HuH-7 (cell line): ENCODE measurements at regions not wholly inside any gene's neighbourhood (a gene's known extent, or its start where the extent isn't known, plus 50 kb on each side); places are given as distances from the start of the nearest gene placed in this dataset.

Experiments
- DNase-seq: peaks from one replicate; pipeline ENCODE4 v3.0.0; 2011; ENCODE audit warnings: low spot score

DNA sequence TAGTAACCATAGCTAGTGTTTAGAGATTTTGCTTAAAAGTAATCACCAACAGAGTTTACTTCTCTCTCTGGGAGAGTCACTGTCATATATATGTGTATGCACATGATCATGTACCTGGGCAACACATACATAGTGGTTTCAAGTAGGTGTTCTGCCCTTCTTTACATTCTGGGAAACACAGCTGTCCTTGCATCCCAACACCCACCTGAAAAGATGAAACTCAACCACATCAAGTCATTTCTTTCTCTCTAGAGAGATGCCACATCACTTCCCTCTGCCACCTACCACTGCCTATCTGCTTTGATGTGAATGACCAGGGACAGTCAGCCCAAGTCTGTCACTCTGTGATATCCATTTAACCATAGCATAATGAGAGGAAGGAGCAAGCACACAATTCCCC is 155.8 kb upstream of the GADL1 start:
- DNase-seq: no peak

- DNase-seq: no peak
These were observed 156.8 kb upstream of the GADL1 start for GRCh38 chr3:31051226-31051625.

- no peak for DNase-seq
These were observed 158.8 kb upstream of the GADL1 start for GRCh38 chr3:31053299-31053698.

DNA sequence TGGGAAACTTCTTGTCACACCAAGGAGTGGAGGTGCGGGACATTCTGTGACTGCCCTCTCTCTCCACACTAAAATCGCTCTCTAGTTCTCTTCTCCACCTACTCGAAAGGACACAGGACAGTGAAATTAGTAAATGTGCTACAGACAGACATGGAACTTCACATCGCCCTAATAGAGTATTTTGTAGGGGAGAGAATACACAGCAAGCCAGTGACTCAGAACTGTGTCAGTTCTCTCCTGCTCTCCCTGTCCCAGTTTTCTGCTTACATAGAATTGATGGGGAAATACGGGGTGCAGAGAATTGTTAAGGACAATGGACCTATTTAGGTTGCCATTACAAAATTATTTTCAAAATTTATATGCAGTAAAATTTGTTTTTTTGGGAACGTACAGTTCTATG is 159.6 kb upstream of the GADL1 start:
- no peak for DNase-seq

DNA sequence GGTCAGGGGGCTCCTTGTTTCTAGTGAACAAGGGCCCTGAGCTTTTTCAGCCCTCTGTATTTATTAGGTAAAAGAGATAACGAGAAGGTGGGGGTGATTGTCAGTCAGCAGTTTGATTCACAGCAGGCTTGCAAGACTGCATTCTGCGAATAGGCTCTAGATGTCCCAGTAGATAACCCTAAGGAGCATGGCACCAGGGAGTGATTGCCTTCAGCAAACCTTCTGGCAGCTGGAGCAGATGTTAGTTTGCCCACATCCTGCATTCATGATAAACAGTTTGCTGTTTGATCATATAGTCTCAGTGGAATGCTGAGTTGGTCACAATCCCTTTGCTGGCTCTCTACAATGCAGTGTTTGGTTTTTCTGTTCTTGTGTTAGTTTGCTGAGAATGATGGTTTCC is 161.3 kb upstream of the GADL1 start:
- DNase-seq: no peak

DNA sequence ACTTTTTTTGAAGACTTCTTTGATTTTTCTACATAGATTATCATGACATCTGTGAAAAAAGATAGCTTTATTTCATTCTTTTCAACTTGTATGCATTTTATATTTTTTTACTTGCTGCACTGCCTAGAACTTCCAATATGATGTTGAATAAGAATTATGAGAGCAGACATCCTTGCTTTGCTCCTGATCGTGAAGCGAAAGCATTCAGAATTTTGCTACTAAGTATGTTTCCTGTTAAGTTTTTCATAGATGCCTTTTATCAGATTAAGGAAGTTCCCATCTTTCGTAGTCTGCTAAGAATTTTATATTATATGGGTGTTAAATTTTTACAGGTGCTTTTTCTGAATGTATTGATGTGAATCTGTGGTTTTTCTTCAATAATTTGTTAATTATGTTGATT is 163.4 kb upstream of the GADL1 start:
- no peak for DNase-seq

GRCh38 chr3:31064021-31064420 is 169.6 kb upstream of the GADL1 start:
- no peak for DNase-seq

- no peak for DNase-seq
These were observed 171.3 kb upstream of the GADL1 start for GRCh38 chr3:31065765-31066164.

- no peak for DNase-seq
These were observed 172.5 kb upstream of the GADL1 start for GRCh38 chr3:31067004-31067403.

DNA sequence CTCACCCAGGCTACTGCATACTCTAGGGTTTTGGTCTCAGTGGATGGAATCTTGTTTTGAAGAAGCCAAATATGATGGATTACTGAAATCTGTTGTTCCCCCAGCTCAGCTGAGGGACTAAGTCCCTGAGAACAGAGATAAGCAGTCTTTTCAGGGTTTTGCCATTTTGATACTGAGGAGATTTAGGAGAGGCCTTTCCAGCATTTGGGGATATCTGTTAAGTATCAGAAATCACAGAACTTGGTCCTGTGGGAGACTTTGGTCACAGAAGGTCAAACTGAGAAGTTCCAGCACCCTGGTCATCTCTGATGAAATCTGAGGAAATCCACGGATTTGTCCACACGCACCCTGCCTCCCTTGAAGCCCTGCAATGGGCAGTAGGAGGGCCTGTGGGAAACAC is 181.0 kb upstream of the GADL1 start:
- no peak for DNase-seq

DNA sequence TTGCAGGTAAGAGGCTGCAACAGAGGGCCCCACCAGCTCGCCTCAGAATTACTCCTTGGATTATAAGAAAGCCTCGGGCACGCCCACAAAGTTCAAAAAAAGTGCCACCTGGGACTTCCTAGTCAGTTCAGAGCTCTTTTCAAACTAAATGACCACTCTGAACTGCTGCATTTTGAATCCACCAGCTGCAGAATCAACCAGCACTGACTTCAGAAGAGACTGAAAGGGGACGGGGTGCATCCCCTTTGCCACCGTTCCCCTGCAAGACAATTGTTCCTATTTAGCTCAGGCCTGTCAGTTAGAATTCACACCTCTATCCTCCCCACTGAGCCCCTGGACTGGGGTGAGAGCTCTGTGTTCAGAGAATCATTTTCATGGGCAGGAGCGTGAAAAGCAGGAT is 181.4 kb upstream of the GADL1 start:
- DNase-seq: no peak

DNA sequence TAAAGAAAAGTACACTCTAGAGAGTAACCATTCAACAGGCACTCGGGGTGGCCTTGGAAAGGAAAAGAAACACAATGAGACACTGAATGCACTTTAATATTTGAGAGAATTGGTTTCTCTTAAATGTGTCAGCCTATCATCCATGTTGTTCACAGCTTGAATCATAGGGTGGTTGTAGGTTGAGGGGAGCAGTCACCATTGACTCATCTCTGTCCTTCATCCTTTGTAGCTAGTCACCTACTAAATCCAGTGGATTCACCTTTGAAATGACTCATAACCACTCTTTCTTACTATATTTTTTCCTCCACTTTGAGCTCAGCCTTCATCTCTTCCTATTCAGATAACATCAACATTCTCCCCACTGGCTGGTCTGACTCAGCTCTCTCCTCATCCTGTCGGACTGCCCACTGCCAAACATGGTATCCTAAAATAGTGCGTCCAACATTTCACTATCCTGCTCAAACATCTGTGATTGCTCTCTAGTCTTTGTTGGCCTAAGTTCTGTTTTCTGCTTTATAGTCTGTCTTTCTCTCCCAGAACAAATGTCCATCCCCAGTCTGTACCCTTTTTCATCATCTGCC is 182.7 kb upstream of the GADL1 start:
- no peak for DNase-seq

- no peak for DNase-seq
These were observed 183.4 kb upstream of the GADL1 start for GRCh38 chr3:31077826-31078225.

- no peak for DNase-seq
These were observed 185.2 kb upstream of the GADL1 start for GRCh38 chr3:31079689-31080088.

DNA sequence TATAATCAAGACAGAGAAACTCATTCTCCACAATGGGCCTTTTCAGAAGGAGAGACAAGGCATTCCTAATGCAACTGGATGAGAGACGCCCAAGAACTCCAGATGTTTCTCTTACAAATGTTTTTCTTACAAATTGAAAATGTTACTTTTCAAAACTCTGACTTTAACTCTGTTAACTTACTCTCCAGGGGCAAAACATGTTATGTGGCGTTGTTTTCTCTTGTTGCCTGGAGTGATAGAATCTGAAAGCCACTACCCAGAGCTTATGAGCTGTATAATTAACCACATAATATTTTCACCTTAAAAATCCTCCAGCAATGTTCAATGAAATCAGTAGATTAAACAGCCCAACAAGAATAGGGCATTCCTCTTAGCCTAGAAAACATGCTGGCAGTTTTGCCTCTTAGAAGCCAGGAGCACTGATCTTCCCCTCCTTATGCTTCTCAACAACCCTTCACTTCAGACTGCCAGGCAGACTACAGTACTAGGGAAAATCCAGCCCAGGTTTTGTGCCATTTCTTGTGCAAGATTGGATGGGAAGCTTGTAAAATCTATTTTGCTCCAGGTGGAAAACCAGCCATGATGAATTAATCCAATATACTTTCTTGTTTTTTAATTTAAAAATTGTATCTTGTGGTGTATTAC is 186.7 kb upstream of the GADL1 start:
- DNase-seq: no peak

- DNase-seq: no peak
These were observed 191.7 kb upstream of the GADL1 start for GRCh38 chr3:31086148-31086547.

DNA sequence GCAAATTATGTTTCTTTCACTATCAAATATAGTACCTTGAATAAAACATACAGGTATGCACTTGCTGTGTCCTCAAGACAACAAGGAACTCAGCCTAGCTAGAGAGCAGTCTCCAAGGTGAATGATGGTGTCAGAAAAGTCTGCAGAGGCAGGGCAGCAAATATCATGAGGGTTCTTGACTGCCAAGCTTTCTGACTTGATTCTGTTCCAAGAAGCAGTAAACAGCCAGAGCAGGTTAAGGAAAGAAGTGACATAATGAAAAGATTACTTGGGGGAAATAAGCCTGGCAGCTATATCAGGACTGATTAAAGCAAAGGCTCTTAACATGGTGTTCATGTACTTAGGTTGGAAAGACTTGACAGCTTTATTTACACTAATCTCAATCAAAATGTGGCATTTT is 192.2 kb upstream of the GADL1 start:
- no peak for DNase-seq

DNA sequence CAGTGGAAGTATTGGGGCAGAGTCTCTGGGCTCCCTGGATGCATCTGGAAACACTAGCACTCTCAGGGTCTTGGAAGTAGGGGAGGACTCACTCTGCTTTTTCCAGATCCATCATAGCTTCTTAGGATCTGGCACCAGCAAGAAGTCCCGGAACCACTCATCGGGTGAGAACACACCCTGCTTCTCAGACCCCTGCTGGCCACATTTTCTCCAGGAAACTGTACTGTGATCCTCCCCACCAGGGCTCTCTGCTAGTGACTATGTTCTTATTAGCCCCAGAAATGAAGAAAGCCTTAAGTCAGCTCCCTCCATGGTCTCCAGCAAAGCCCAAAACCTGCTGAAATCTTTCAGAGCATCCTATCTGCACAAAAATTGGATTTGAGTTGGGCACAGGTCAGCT is 197.3 kb upstream of the GADL1 start:
- no peak for DNase-seq

DNA sequence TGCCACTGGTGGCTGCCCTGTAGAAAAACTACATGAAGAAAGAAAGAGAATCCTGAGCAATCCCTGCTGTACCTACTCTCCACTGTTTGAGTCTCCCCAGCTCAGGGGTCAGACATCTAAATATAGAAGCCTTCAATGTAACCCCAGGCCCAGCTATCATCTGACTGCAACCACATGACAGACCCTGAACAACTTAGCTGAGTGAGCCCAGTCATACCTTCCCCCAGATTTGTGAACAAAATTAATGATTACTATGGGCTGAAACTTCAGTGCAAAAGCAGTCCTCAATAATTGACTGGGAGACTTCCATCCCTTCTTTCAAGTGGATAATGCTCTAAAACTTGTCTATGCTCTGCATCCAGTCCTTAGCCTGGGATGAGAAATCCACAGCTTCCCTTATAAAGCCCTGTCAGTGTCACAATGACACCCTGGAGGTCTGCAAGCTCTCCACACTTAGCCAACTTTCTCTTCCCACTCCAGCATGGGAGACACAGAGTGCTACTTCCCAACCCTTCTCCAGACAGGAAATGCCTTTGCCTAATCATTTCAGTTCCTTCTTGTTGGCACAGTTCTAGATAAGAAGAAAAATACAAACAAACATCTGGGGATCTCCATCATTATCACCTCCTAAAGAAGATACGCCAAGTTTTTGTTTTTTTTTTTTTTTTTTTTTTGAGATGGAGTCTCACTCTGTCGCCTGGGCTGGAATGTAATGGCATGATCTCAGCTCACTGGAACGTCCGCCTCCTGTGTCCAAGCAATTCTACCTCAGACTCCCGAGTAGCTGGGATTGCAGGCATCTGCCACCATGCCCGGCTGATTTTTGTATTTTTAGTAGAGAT is 198.5 kb upstream of the GADL1 start:
- DNase-seq: no peak

GRCh38 chr3:31093606-31094005 is 199.1 kb upstream of the GADL1 start:
- DNase-seq: no peak

DNA sequence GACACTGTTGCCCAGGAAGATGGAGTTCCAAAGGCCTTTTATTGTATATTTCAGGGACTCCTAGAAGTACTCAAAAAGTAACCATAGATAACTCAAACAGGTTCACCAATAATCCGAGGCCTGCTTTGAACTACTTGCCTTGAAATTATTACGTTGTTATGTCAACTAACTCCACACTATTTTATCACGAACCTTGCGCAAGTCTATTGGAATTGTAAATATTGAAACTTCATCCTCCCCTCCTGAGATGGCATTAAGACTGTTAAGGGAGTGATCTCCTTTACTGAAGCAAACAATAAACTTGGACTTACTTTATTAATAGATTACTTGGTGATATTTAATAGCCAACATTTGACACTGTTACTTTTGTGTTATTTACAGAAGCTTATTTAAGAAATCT is 199.6 kb upstream of the GADL1 start:
- peak; percentile 65 for DNase-seq

GRCh38 chr3:31095255-31095654 is 200.8 kb upstream of the GADL1 start:
- no peak for DNase-seq

DNA sequence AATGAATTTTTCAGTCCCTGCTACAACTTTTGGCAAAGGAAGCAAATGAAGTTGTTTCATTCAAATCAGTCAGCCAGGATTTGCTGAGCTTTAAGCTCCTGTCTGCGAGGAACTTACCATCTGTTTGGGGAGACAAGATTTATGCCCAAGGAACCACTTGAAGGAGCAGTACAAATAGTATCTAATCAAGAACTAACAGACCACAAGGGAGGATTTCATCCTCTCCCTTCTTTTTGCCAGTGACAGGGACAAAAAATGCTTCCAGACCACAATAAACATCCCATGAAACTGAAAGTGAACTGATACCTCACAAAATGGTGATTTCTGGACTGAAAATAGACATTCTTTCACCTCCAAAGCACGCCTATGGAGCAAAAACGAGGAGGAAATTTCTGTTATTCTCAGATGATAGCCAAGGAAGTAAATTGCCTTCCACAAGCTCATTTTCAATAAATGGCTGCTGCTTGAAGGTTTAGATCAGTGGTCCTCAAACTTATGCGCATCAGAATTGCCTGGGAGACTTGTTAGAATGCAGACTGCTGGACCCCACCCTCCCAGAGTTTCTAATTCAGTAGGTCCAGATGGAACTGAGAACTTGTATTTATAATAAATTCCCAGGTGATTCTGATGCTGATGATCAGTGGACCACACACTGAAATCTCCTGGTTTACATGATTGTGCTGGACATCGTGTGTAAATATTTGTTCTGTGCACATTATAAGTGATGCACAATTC is 202.4 kb upstream of the GADL1 start:
- no peak for DNase-seq
